D341Med (cell line): ENCODE measurements at regions not wholly inside any gene's neighbourhood (a gene's known extent, or its start where the extent isn't known, plus 50 kb on each side); places are given as distances from the start of the nearest gene placed in this dataset.

Experiments
- DNase-seq: peaks from one replicate; pipeline ENCODE4 v3.0.0; 2012; ENCODE audit warnings: low spot score

DNA sequence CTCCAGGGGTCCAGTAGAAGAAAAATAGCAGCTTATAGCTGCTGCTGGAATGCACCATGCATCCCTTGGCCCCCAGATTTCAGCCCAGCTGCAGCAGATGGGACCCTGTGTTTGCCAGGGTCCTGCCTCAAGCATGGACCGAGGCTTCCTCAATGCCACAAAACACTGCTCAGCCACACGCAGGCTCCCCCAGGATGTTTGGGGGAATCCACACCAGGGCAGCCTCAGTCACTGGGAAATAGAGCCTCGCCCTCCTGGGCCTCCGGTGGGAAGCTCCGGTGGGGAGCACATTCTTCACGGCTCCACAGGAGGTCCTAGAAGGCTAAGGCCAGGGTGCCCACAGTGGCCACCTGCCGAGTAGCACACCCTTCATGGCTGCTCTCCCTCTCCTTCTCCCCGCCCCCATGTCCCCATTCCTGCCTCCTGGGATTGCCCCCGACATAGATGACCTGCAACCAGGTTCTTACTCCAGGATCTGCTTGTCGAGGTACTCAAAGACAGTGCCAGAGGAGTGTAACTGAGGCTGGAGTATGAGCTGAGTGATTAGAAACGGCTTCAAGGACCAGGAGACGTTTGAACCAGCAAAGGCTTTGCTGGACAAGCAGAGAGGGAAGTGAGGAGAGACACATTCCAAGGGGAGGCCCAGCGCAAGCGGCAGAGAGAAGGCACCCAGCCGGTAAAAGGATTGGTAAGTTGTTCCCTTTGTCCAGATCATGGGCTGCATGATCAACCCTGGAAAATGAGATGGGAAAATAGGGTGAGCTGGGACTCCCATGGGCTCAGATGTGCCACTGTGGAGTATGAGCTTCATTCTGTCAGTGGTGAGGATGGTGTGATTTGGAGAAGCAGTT is 110.7 kb upstream of the UQCRFS1 start:
- peak; percentile 10 for DNase-seq

DNA sequence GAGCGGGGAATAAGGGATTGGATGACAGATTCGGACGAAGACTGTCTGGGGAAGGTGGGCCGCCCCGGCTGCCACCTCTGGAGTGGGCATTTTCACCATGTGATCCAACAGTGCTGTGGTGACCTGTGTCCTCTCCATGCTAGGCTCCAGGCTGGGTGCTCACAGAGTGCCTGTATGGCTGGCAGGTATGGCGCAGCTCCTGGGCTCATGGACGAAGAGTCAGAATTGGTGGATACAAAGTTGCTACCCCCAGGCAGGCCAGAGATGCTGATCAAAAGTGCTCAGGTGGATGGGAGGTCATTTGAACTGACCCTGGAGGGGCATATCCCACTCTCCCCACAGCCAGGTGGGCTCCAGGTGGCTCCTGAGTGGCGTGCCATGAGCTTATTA is 111.3 kb upstream of the UQCRFS1 start:
- DNase-seq: peak; percentile 4

- DNase-seq: peak; percentile 9
These were observed 111.8 kb upstream of the UQCRFS1 start for GRCh38 chr19:29324717-29325116.

DNA sequence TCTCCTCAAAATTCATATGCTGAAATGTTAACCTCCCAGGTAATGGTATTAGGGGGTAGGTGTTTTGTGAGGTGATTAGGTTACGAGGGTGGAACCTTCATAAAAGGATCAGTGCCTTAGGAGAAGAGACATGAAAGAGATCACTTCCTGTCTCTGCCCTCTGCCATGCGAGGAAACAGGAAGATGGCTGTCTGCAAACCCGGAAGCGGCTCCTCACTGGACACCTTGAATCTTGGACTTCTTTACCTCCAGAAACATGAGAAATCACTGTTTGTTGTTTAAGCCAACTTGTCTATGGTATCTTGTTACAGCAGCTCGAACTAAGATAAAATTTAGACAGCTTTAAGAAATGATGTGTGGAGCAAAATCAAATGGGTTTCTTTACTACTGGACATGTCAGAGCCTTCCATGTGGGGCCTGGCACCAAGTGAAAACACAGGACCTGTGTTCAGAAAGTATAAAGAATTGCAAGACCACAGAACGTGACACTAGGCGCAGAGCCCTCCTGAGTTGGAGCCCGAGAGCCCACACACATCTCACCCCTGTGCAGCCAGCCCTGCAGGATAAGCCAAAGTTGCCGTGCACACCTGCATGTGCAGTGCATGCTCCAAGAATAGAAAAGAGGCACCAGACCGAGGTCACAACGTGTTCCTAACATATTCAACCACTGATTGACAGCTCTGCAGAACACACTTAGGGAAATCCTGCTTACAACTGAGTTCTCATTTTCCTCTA is 112.5 kb upstream of the UQCRFS1 start:
- DNase-seq: peak; percentile 4

DNA sequence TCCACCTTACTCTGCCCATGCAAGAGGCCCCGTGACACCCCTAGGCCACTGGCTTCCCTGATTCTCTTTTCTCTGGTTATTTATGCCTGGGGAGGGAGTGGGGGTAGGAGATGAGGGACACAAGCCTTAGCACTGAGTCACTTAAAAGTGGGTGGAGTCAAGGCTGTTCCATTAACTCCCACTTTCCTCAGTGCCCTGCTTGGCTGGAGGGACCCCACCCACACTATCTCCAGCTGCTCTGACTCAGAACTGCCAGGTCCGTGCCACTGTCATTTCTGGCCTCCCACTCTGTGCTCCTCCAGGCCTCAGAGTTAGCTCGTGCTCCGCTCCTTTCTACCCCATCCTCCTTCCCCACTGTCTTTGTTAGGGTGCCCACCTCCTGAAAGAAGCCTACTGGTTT is 113.4 kb upstream of the UQCRFS1 start:
- DNase-seq: peak; percentile 10

GRCh38 chr19:29326849-29327840 is 114.2 kb upstream of the UQCRFS1 start:
- DNase-seq: peak; percentile 4

DNA sequence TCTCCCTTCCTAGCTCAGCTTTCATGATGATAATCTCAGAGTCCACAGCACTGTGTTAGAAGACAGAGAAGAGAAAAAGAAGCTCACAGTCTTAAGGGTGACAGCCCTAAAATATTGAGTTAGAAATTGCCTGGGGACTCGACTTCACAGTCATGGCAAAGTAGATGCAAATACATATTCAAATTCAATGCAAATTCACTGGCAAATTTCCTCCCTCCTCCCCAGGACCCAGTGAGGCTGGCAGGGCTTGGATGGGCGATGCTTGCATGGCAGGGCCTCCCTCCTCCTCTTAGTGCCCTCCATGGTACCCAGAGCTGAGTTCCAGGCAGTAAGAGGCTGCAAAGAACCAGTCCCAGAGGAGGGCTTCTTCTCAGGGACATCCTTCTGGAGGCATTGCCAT is 115.6 kb upstream of the UQCRFS1 start:
- DNase-seq: peak; percentile 3

DNA sequence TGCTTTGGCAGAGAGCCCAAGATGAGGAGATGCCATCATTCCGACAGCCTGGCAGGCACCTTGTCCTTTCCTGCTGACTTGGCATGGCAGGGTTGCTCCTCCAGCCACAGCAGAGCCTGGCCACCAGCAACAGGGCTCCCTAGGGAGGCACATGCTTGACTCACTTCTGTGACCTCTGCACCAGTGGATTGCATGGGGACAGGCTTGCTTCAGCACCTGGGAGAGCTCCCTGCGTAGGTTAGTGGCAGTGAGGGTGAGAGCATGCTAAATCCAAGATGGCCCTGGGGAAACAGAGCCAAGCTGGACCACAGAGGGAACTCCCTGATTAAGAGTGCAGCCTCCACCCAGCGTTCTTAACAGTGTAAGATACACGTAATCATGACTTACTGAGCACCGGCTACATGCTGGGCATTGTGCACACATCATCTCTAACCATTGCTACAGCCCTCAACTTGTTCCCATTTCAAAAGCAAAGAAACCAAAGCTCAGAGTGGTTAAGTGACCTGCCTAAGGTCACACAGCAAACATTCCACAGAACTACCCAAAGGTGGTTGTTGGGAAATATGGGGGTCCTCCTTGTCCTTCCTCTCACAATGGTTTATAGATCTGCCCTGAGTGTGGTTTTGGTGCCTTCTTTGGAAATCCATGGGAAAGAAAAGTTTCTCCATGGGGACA is 116.6 kb upstream of the UQCRFS1 start:
- peak; percentile 14 for DNase-seq

- no peak for DNase-seq
These were observed 123.5 kb upstream of the UQCRFS1 start for GRCh38 chr19:29336425-29336824.

DNA sequence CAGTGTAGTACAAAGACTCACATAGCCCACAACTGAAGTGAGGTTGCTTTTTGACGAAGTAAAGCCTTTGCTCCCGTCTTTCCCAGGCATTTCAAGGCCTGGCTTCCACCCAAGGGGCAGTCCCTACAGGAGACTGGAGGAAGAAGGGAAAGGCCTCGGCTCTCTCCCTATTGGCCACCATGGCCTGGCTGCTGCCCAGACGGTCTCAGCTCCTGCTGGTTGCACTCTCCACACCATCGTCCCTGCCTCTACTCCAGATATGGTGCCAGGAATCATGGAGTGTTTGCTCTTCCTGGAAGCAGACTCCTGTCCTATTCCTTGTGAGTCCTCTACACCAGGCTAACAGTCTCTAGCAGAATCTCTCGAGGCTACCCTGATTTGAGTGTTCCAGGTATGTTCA is 124.1 kb upstream of the UQCRFS1 start:
- DNase-seq: no peak

- no peak for DNase-seq
These were observed 125.5 kb upstream of the UQCRFS1 start for GRCh38 chr19:29338480-29338879.

- no peak for DNase-seq
These were observed 129.8 kb upstream of the UQCRFS1 start for GRCh38 chr19:29342721-29343120.

- DNase-seq: no peak
These were observed 151.3 kb upstream of the UQCRFS1 start for GRCh38 chr19:29364224-29364726.

GRCh38 chr19:29364999-29365398 is 152.0 kb upstream of the UQCRFS1 start:
- no peak for DNase-seq

DNA sequence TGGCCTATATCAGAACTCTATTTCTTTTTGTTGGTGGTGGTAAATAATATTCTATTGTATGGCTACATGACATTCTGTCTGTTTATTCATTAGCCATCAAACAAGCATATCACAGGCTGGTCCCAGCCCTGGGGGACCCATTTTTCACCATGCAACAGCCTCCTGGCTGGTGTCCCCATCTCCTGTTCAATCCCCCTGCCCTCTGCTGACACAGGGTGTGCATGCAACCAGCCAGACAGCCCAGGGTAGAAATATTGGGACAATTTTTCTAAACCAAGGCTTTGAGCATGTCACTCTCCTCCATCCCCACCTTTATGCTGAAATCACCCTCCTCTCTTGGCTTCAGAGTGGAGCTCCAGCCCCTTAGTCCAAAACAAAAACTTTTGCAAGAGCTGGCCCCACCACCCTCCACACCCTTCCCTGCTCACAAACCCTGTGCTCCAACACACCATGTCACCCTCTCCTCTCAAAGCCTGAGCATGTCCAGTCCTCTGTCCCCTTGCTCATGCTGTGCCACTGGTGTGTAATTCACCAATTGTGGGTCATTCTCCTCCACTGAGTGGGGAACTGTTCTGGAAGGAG is 153.0 kb upstream of the UQCRFS1 start:
- no peak for DNase-seq

GRCh38 chr19:29366757-29367156 is 153.8 kb upstream of the UQCRFS1 start:
- DNase-seq: peak; percentile 4

GRCh38 chr19:29367791-29368222 is 154.9 kb upstream of the UQCRFS1 start:
- no peak for DNase-seq

DNA sequence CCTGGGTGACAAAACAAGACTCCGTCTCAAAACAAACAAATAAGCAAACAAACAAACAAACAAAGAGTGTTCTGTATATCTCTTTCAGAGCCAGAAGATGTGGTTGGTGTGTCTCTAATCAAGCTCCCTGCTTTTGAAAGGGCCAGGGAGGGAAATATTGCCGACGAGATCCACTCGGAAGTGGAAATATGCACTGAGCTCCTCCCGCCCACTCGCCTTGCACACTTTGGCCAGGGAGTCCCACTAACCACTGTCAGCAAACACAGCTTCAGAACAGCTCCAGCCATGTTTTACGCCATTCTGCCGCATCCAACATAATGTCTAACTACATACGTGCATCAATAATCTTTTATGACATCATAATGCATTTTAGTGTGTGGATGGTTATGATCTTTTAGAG is 155.5 kb upstream of the VSTM2B start:
- peak; percentile 1 for DNase-seq

DNA sequence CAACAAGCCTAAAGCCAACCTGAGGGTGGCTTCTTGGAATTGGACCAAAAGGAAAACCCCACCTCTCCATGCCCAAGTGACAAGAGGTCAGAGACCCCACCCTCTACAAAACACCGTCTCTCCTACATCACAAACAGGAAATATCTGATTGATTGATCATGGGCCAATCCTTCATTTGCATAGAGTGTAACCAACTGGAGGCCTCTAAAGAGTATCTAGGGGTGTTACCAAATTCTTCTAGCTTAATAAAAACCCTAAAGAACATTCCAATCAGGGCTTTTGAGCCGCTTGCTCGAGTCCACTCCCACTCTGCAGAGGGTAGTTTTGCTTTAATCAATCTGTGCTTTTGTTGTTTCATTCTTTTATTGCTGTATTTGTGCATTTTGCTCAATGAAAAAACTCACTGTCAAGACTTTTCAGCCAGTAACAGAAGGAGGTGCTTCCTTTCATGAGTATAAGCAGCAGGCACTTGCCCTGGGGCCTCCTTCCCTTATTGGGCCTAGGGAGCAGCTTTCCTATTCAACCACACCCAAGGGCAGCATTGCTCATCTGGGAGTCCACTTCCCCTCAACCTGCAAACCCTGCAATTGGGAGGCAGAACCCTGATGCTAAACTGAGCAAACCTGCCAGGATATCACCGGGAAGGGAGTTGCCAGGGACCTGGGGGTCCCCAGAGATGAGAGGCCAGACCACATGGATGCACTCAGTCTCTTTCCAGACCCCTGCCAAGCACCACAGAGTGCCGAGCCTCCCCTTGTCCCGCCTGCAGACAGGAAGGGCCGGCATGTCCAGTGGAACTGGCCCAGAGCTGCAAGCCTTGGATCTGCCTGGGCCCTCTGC is 154.3 kb upstream of the VSTM2B start:
- DNase-seq: peak; percentile 3

DNA sequence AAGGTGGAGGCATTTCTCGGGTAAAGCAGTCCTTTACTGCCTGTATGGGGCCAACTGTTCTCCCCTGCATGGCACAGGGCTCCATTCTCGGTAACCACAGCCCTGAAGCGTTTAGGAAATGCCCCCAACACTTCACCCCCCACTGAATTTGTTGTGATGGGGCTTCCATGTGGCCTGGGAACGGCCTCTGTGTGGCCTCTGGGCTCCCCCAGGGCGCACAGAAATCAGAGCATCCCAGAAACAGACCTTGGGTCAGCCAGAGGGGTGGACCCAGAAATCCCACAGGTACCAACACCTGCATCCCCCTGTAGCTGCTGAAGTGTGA is 153.7 kb upstream of the VSTM2B start:
- DNase-seq: peak; percentile 4
